WTC11 (cell line): ENCODE measurements at regions not wholly inside any gene's neighbourhood (a gene's known extent, or its start where the extent isn't known, plus 50 kb on each side); places are given as distances from the start of the nearest gene placed in this dataset.
A peak's percentile ranks its signal among the peaks of the same experiment; 100 is the strongest.

Experiments used
- ATAC-seq: fragments of 200-7000 bp; cut with Tn5 transposase; 2 replicates; pipeline ENCODE4 v1.10.0; 2021; ENCODE audit warnings: mild to moderate bottlenecking, moderate library complexity
- CTCF ChIA-PET: fragments of 300-600 bp; sonication (Branson Sonifier 250); formaldehyde crosslinking; loops from one replicate; lab custom pipeline; 2021; ENCODE audit warnings: antibody characterized with exemption; lab: Charles Lee
- POLR2A ChIA-PET: fragments of 350-600 bp; sonication (Branson Sonifier 250); formaldehyde crosslinking; loops from one replicate; lab custom pipeline; 2021; ENCODE audit warnings: antibody characterized with exemption; lab: Charles Lee
- DNase-seq: peaks from one replicate; pipeline ENCODE4 v3.0.0; 2021; ENCODE audit warnings: low spot score
- H3K27ac Mint-ChIP-seq: 2 replicates; pipeline ENCODE4 v1.8.0; 2021; ENCODE audit warnings: mixed read lengths
- H3K27me3 Mint-ChIP-seq: 2 replicates; pipeline ENCODE4 v1.8.0; 2021; ENCODE audit warnings: low read depth, mild to moderate bottlenecking, moderate library complexity, mixed read lengths
- H3K36me3 Mint-ChIP-seq: 2 replicates; pipeline ENCODE4 v1.8.0; 2021; ENCODE audit warnings: mixed read lengths
- H3K4me1 Mint-ChIP-seq: 2 replicates; pipeline ENCODE4 v1.8.0; 2022; ENCODE audit warnings: mixed read lengths
- H3K4me3 Mint-ChIP-seq: 2 replicates; pipeline ENCODE4 v1.8.0; 2021; ENCODE audit warnings: mild to moderate bottlenecking, moderate library complexity, mixed read lengths
- H3K9me3 Mint-ChIP-seq: 2 replicates; pipeline ENCODE4 v1.8.0; 2021; ENCODE audit warnings: mixed read lengths
- FOXK1 ChIP-seq: sonication (generic); formaldehyde crosslinking; IDR thresholded peaks from 2 replicates; pipeline ENCODE4 v1.8.0; 2022; ENCODE audit warnings: mild to moderate bottlenecking, moderate library complexity, missing genetic modification reagents
- FOXP1 ChIP-seq: sonication (generic); formaldehyde crosslinking; IDR thresholded peaks from 2 replicates; pipeline ENCODE4 v1.8.0; 2022; ENCODE audit warnings: missing genetic modification reagents, mild to moderate bottlenecking, moderate library complexity, borderline replicate concordance
- MXD4 ChIP-seq: fragments of 250-450 bp; sonication (Bioruptor Pico); IDR thresholded peaks from 2 replicates; pipeline ENCODE4 v1.8.0; 2021; ENCODE audit warnings: mild to moderate bottlenecking, moderate library complexity, borderline replicate concordance
- MYBL2 ChIP-seq: sonication (generic); formaldehyde crosslinking; IDR thresholded peaks from 2 replicates; pipeline ENCODE4 v1.8.1; 2023; ENCODE audit warnings: mild to moderate bottlenecking, moderate library complexity, missing genetic modification reagents
- PRRX2 ChIP-seq: fragments of 250-450 bp; sonication (Bioruptor Pico); IDR thresholded peaks from 2 replicates; pipeline ENCODE4 v1.8.0; 2021; ENCODE audit warnings: mild to moderate bottlenecking
- RELA ChIP-seq: sonication (generic); formaldehyde crosslinking; IDR thresholded peaks from 2 replicates; pipeline ENCODE4 v1.8.1; 2022; ENCODE audit warnings: missing genetic modification reagents, mild to moderate bottlenecking, borderline replicate concordance
- ZNF317 ChIP-seq: sonication (generic); formaldehyde crosslinking; IDR thresholded peaks from 2 replicates; pipeline ENCODE4 v1.8.1; 2023; ENCODE audit warnings: low read depth, mild to moderate bottlenecking, moderate library complexity, missing genetic modification reagents, borderline replicate concordance
- ZNF416 ChIP-seq: fragments of 250-450 bp; sonication (Bioruptor Pico); IDR thresholded peaks from 2 replicates; pipeline ENCODE4 v1.9.0; 2021; ENCODE audit warnings: mild to moderate bottlenecking, inconsistent platforms
- ZNF423 ChIP-seq: fragments of 250-450 bp; sonication (Bioruptor Pico); IDR thresholded peaks from 2 replicates; pipeline ENCODE4 v2.1.2; 2022; ENCODE audit warnings: mild to moderate bottlenecking, moderate library complexity
- TF ChIP-seq, protein P1 (sequence below): sonication (generic); formaldehyde crosslinking; IDR thresholded peaks from 2 replicates; pipeline ENCODE4 v1.8.1; 2022; ENCODE audit warnings: mild to moderate bottlenecking, moderate library complexity, missing genetic modification reagents
- TF ChIP-seq, protein P2 (sequence below): sonication (generic); formaldehyde crosslinking; IDR thresholded peaks from 2 replicates; pipeline ENCODE4 v1.8.1; 2023; ENCODE audit warnings: mild to moderate bottlenecking, missing genetic modification reagents
- TF ChIP-seq, protein P3 (sequence below): fragments of 200-600 bp; IDR thresholded peaks from 2 replicates; pipeline ENCODE4 v1.8.0; 2022; ENCODE audit warnings: antibody characterized with exemption
- TF ChIP-seq, protein P4 (sequence below): sonication (generic); formaldehyde crosslinking; IDR thresholded peaks from 2 replicates; pipeline ENCODE4 v1.8.1; 2023; ENCODE audit warnings: mild to moderate bottlenecking, missing genetic modification reagents, borderline replicate concordance
- TF ChIP-seq, protein P5 (sequence below): sonication (generic); formaldehyde crosslinking; IDR thresholded peaks from 2 replicates; pipeline ENCODE4 v1.8.0; 2022; ENCODE audit warnings: mild to moderate bottlenecking, missing genetic modification reagents

DNA sequence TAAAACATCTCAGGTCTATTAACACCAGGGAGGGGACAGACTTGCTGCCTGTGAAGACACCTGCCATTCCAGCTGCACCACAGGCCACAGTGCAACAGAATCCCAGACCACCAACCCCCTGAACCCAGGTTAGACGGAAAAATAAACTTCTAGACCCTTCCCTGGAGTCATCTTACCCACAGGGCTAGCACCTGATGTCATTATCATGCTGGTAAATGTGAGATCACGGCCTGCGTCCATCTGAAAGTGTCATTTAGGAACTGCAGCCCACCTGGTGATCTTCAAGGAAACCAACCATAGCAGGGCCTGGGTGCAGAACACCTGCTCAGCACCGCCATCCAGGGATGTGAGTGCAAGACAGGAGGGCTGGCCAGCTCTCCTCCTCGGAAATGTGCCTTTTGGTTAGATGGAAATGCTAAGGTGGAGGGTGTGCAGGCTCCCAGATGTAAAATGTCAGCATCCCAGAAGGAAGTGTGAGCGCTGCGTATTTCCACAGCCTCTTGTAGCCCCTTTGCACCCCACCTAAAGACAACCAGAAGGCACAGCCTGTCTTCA lies 80.8 kb downstream of the PTGR3 start:
- Mint-ChIP-seq H3K27me3 (no peaks in the 10 kb centered on the region), H3K36me3 (no peaks in the 10 kb centered on the region), H3K4me1 (0 out of 2 replicates have a peak, but pooled peaks cover 3% of the 10 kb centered on the region), H3K9me3 (peaks cover 7% of the 10 kb centered on the region), H3K27ac (no peak overlapping the region), H3K4me3 (no peak overlapping the region)
- CTCF ChIA-PET: no interaction called here
- no peak for ATAC-seq
- no peak for DNase-seq
- TF ChIP-seq RELA (CRISPR knock-in tag): no peak
- TF ChIP-seq, protein P1, sequence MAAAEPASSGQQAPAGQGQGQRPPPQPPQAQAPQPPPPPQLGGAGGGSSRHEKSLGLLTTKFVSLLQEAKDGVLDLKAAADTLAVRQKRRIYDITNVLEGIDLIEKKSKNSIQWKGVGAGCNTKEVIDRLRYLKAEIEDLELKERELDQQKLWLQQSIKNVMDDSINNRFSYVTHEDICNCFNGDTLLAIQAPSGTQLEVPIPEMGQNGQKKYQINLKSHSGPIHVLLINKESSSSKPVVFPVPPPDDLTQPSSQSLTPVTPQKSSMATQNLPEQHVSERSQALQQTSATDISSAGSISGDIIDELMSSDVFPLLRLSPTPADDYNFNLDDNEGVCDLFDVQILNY (CRISPR knock-in tag): no peak
- POLR2A ChIA-PET: no interaction called here

DNA sequence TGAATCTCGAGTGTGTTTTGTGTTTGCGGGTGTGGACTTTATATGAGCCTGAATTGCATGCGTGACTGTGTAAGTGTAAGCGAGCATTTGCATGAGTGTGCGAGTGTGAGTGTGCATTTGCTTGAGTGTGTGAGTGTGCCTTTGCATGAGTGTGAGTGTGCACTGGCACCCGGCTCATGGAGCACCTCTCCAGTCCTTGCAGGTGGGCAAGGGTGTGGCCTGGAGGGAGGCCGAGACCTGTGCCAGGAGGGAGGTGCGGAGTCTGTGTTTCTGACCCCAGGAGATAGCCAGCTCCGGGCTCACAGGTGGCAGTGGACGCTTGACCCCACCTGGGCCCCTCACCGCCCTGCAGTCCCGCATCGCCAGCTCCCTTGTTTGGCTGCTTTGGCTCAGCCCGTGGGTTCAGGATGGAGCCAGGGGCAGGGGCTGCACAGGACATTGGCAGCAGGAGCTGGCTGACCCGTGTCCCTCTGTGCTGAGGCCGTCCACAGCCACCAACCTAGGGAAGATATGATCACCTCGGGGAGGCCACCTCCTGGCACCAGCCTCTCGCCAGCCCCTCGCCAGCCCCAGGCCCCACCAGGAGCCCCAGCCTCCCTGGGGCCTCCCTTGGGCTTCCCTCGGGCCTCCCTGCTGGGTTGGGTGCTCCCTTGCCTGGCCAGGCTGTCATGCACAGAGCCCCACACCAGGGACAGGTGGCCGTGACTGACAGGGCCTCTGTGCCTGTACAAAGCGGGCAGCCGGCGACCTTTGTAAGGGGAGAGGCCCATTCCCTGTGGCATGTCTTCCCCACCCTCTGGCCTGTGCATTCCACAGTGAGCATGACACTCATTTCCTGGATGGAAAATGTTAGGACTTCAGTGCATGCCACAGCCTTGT lies 81.6 kb downstream of the PTGR3 start:
- ATAC-seq (no peak), DNase-seq (no peak)
- no peak overlapping the region for H3K27ac Mint-ChIP-seq
- no peak overlapping the region for H3K4me3 Mint-ChIP-seq
- H3K9me3 Mint-ChIP-seq: peaks cover 7% of the 10 kb centered on the region
- no peaks in the 10 kb centered on the region for H3K36me3 Mint-ChIP-seq
- H3K27me3 Mint-ChIP-seq: no peaks in the 10 kb centered on the region
- no peak for TF ChIP-seq MYBL2 (CRISPR knock-in tag)
- TF ChIP-seq, protein P2, sequence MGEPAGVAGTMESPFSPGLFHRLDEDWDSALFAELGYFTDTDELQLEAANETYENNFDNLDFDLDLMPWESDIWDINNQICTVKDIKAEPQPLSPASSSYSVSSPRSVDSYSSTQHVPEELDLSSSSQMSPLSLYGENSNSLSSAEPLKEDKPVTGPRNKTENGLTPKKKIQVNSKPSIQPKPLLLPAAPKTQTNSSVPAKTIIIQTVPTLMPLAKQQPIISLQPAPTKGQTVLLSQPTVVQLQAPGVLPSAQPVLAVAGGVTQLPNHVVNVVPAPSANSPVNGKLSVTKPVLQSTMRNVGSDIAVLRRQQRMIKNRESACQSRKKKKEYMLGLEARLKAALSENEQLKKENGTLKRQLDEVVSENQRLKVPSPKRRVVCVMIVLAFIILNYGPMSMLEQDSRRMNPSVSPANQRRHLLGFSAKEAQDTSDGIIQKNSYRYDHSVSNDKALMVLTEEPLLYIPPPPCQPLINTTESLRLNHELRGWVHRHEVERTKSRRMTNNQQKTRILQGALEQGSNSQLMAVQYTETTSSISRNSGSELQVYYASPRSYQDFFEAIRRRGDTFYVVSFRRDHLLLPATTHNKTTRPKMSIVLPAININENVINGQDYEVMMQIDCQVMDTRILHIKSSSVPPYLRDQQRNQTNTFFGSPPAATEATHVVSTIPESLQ (CRISPR knock-in tag): no peak
- CTCF ChIA-PET: no interaction called here
- 0 out of 2 replicates have a peak, but pooled peaks cover 3% of the 10 kb centered on the region for H3K4me1 Mint-ChIP-seq
- POLR2A ChIA-PET: no interaction called here

DNA sequence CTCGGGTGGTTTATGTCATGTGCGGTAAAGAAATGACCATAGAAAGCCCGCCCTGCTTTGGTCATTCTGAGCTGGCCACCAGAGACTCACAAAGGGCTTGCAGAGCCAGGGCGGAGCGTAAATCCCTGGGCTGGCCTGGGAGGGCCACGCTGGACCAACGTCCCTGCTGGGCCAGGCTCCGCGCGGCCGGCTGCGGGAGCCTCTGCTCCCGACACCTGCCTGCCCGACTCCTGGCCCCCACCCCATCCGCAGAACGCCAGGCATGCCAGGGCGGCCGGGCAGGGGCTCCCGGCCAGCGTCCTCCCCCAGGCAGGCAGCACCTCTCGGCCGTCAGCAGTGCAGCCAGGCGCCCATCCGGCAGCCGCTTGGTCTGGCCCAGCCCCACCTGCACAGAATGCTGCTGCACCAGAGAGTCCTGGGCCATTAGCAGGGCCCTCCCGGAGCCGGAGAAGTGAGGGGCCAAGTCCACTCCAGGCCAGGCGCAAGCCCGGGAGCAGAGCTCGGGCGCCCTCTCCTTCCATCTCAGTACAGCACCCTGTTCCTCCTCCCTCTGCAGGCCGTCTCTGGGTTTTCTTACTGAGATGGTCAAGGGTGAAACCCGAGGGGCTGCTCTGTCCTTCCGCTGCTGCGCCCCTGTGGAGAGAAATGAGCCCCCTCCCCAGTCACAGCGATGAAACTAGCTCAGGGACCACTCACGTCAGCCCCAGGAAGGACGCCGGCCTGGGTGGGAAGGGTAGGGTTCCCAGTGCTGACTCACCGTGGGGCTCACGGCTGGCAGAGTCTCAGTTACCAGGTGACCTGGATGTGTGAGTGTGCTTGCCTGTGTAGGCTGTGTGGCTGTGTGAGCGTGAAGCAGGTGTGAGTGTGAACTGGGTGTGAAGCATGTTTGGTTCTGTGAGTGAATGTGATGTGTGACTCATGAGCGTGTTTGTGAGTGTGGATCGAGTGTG lies 83.3 kb downstream of the PTGR3 start:
- Mint-ChIP-seq H3K9me3 (peaks cover 7% of the 10 kb centered on the region), H3K4me3 (no peak overlapping the region), H3K4me1 (0 out of 2 replicates have a peak, but pooled peaks cover 3% of the 10 kb centered on the region), H3K27me3 (no peaks in the 10 kb centered on the region), H3K36me3 (no peaks in the 10 kb centered on the region), H3K27ac (peak overlapping the region; percentile 7)
- ATAC-seq: peak; percentile 79
- ChIA-PET POLR2A (no interaction called here), CTCF (no interaction called here)
- TF ChIP-seq, protein P3, sequence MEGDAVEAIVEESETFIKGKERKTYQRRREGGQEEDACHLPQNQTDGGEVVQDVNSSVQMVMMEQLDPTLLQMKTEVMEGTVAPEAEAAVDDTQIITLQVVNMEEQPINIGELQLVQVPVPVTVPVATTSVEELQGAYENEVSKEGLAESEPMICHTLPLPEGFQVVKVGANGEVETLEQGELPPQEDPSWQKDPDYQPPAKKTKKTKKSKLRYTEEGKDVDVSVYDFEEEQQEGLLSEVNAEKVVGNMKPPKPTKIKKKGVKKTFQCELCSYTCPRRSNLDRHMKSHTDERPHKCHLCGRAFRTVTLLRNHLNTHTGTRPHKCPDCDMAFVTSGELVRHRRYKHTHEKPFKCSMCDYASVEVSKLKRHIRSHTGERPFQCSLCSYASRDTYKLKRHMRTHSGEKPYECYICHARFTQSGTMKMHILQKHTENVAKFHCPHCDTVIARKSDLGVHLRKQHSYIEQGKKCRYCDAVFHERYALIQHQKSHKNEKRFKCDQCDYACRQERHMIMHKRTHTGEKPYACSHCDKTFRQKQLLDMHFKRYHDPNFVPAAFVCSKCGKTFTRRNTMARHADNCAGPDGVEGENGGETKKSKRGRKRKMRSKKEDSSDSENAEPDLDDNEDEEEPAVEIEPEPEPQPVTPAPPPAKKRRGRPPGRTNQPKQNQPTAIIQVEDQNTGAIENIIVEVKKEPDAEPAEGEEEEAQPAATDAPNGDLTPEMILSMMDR: no peak
- TF ChIP-seq ZNF416 (CRISPR knock-in tag) (no peak), PRRX2 (CRISPR knock-in tag) (no peak), FOXK1 (CRISPR knock-in tag) (no peak), FOXP1 (CRISPR knock-in tag) (no peak), ZNF423 (CRISPR knock-in tag) (no peak), MXD4 (CRISPR knock-in tag) (no peak), ZNF317 (CRISPR knock-in tag) (no peak; the same call in 1 of the 2 replicates)
- TF ChIP-seq, protein P4, sequence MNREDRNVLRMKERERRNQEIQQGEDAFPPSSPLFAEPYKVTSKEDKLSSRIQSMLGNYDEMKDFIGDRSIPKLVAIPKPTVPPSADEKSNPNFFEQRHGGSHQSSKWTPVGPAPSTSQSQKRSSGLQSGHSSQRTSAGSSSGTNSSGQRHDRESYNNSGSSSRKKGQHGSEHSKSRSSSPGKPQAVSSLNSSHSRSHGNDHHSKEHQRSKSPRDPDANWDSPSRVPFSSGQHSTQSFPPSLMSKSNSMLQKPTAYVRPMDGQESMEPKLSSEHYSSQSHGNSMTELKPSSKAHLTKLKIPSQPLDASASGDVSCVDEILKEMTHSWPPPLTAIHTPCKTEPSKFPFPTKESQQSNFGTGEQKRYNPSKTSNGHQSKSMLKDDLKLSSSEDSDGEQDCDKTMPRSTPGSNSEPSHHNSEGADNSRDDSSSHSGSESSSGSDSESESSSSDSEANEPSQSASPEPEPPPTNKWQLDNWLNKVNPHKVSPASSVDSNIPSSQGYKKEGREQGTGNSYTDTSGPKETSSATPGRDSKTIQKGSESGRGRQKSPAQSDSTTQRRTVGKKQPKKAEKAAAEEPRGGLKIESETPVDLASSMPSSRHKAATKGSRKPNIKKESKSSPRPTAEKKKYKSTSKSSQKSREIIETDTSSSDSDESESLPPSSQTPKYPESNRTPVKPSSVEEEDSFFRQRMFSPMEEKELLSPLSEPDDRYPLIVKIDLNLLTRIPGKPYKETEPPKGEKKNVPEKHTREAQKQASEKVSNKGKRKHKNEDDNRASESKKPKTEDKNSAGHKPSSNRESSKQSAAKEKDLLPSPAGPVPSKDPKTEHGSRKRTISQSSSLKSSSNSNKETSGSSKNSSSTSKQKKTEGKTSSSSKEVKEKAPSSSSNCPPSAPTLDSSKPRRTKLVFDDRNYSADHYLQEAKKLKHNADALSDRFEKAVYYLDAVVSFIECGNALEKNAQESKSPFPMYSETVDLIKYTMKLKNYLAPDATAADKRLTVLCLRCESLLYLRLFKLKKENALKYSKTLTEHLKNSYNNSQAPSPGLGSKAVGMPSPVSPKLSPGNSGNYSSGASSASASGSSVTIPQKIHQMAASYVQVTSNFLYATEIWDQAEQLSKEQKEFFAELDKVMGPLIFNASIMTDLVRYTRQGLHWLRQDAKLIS (CRISPR knock-in tag): no peak
- TF ChIP-seq, protein P5, sequence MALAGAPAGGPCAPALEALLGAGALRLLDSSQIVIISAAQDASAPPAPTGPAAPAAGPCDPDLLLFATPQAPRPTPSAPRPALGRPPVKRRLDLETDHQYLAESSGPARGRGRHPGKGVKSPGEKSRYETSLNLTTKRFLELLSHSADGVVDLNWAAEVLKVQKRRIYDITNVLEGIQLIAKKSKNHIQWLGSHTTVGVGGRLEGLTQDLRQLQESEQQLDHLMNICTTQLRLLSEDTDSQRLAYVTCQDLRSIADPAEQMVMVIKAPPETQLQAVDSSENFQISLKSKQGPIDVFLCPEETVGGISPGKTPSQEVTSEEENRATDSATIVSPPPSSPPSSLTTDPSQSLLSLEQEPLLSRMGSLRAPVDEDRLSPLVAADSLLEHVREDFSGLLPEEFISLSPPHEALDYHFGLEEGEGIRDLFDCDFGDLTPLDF (CRISPR knock-in tag): no peak
- peak; percentile 36 for DNase-seq
